Kidney epithelial cell (primary cell): ENCODE measurements at regions not wholly inside any gene's neighbourhood (a gene's known extent, or its start where the extent isn't known, plus 50 kb on each side); places are given as distances from the start of the nearest gene placed in this dataset.

ENCODE experiments used
- DNase-seq: peaks from one replicate; pipeline ENCODE4 v3.0.0-alpha.2; 2010; ENCODE audit warnings: low read depth
- H3K27me3 ChIP-seq: 2 replicates; pipeline ENCODE4 v1.6.0; 2011; ENCODE audit warnings: low read length; ENCODE audit not compliant: control insufficient read depth, insufficient read depth
- H3K36me3 ChIP-seq: 2 replicates; pipeline ENCODE4 v1.5.1; 2011; ENCODE audit warnings: low read length; ENCODE audit not compliant: control insufficient read depth, insufficient read depth
- H3K4me3 ChIP-seq: 2 replicates; pipeline ENCODE4 v1.5.1; 2011; ENCODE audit warnings: low read depth, mild to moderate bottlenecking, control low read depth, low read length
- CTCF ChIP-seq: IDR thresholded peaks from 2 replicates; pipeline ENCODE4 v1.5.1; 2011; ENCODE audit warnings: mild to moderate bottlenecking, moderate library complexity, low read length, control low read depth, inconsistent platforms; ENCODE audit not compliant: insufficient read depth, poor library complexity, severe bottlenecking

- no peak overlapping the region for H3K4me3 ChIP-seq
- H3K36me3 ChIP-seq: no peaks in the 10 kb centered on the region
- TF ChIP-seq CTCF: no peak
- no peaks in the 10 kb centered on the region for H3K27me3 ChIP-seq
- no peak for DNase-seq
Observed at GRCh38 chr14:61602003-61602732, 93.1 kb upstream of the HIF1A start.

- TF ChIP-seq CTCF: no peak
- no peak for DNase-seq
Observed at GRCh38 chr14:61602733-61603077, 92.6 kb upstream of the HIF1A start.

DNA sequence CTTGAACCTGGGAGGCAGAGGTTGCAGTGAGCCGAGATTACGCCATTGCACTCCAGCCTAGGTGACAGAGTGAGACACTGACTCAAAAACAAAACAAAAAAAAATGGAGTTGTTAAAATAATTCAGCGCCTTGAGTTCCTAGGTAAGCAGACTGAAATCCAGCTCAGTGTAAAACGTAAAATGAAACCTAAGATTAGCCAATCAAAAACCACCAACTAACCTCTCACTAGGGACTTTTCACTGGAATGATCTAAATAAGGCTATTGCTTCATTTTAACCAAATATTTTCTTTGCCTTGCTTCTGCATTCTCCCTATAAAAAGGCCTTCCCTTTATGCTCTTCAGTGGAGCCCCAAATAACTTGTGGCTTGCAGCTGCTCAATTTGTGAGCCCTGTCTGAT, 91.6 kb upstream of the HIF1A start:
- no peak for TF ChIP-seq CTCF
- no peak for DNase-seq
- no peak overlapping the region for H3K4me3 ChIP-seq
- no peaks in the 10 kb centered on the region for H3K36me3 ChIP-seq
- no peaks in the 10 kb centered on the region for H3K27me3 ChIP-seq

More at GRCh38 chr14:61602733-61603077, 92.6 kb upstream of the HIF1A start:
- Histone ChIP-seq H3K36me3 (no peaks in the 10 kb centered on the region), H3K4me3 (no peak overlapping the region), H3K27me3 (no peaks in the 10 kb centered on the region)

DNA sequence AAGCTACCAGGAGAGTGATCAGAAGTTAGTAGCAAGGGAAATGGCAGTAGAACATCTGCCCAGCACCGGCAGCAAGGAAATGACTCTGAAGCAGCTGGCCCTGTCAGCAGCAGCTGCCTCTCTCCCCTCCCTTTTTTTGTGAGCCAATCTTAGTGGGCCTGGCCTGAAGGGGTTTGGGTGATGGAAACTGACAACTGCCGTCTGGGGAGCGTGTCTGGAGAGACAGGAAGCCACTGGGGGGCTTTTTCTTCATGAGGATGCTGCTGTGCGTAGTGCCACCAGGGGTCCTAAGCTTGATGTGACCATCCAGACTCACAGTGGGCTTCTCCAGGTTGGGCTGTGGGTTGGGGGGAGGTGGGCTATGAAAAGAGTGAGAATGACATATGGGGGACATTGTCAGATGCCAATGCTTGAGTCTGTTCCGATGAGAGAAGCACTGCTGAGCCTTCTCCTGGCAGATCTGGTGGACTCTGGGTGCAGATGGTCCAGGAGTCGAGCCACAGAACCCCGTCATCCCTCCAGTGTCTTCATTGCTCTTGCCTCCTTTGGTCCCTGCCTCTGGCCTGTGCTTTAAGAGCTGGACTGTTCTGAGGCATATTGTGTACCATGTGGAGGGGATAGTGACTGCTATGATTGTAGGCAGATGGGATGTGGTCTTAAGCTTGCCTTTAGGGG, 87.6 kb upstream of the HIF1A start:
- no peak for TF ChIP-seq CTCF
- H3K27me3 ChIP-seq: no peaks in the 10 kb centered on the region
- no peak for DNase-seq
- H3K4me3 ChIP-seq: no peak overlapping the region
- H3K36me3 ChIP-seq: no peaks in the 10 kb centered on the region

DNA sequence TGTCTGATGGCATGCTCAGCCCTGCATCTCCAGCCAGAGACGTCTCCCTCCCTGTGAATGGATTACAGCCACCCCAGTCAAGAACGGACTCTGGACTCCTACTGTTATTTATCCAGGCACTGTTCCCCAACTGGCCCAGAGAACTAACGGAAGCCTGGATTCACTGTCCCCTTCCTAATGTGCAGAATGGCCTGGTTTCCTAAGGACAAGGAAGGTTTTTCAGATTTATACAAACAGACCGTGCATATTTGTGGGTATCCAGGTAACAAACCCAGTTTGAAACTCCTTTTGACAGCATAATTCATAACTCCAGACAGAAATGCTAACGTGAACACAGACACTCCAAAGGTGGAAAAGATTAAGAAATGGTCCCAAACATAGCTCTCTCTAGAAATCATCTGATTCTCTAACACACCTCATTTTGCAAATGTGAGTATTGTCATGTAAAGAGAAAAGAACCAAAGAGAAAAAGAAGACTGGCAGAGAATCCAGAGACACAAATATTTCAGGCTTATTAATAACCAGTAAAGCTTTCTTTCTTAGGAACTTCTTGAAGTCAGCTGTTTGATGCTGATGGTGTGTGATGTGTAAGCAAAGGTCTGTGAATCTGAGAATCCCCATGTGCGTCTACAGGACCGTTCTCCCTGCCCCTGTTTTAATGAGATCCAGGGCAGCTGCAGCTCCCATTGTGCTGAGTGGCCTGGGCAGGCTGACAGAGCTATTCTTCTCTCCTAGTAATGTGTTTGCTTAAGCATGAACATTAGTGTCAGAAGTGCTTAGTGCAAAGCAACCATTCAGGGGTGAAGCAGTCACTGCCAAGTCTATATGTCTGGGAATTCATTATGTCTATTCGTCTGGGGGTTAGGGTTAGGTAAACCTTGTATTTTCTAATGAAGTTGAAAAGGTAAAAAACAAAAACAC, 86.8 kb upstream of the HIF1A start:
- Histone ChIP-seq H3K4me3 (no peak overlapping the region), H3K36me3 (no peaks in the 10 kb centered on the region), H3K27me3 (no peaks in the 10 kb centered on the region)
- no peak for DNase-seq
- no peak for TF ChIP-seq CTCF
